Astrocyte of the hippocampus (primary cell): ENCODE measurements at regions not wholly inside any gene's neighbourhood (a gene's known extent, or its start where the extent isn't known, plus 50 kb on each side); places are given as distances from the start of the nearest gene placed in this dataset.

Source experiments
- DNase-seq: peaks from one replicate; pipeline ENCODE4 v3.0.0; 2011; ENCODE audit warnings: low read depth, low spot score

- DNase-seq, result no peak
Observed at GRCh38 chr14:45373877-45374276, 120.9 kb upstream of the MIS18BP1 start.

- DNase-seq, result no peak
Observed at GRCh38 chr14:45364565-45365156, 111.7 kb upstream of the MIS18BP1 start.

GRCh38 chr14:45362505-45362904 lies 109.5 kb upstream of the MIS18BP1 start:
- DNase-seq, result no peak

DNA sequence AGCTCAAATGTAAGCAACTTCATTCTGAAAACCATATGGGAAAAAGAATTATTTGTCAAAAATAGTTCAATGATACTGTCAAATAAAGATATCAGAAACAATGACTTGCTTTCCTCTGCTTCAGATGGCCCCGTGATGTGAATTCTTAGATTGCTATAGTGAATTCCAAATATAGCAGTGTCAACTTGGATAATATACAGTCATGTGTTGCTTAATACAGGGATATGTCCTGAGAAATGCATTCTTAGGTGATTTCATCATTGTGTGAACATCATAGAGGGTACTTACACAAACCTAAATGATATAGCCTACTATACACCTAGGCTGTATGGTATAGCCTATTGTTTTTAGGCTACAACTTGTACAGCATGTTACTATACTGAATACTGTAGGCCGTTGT lies 108.7 kb upstream of the MIS18BP1 start:
- DNase-seq, result no peak

- no peak for DNase-seq
Observed at GRCh38 chr14:45359746-45360145, 106.7 kb upstream of the MIS18BP1 start.

DNA sequence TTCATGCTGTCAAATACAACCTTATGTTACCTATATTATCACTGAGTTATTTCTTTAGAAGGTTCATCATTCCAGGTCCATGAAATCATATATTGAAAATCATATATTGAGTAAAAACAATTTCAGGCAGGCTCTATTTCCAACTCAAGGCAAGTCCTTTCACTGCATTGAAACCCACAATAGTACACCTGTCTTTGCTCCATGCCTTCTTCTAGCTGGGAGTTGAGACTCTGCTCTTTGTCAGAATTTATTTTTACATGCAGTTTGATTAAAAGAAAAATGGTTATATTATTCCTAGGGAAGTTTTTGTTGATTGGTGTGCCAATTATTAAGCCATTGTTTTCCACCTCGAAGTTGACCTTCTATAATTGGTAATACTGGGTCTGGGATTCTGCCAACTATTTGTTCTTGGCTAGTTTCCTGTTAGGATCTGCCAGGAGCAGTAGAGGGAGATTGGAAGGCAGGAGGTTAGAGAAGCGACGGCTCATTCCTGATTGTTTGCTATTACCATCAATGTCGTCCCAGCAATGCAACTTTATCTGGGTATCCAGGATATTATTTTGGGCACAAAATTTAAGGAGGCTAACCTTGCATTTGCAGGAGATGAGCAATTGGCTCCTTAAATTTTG lies 79.5 kb upstream of the MIS18BP1 start:
- no peak for DNase-seq

- no peak for DNase-seq
Observed at GRCh38 chr14:45308745-45309397, 55.9 kb upstream of the MIS18BP1 start.
